ENCODE measurements at regions not wholly inside any gene's neighbourhood (a gene's known extent, or its start where the extent isn't known, plus 50 kb on each side); places are given as distances from the start of the nearest gene placed in this dataset.

DNA sequence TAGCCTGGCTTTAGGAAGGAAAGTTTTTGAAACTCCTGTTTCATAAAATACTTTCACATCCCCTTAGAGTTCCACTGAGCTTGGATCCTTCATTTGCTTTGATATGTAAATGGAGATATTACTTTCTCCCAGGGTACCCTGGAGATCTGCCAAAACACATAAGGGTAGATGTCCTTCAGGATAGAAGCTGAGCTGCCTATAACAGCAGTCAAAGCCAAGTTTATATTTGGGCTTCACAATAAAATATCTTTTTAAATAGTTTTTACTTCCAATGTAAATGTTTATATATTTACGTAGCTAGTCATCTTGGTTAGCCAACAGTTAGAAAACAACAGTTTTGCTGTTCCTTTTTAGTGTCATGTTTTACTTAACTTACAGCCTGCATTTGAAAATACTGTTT, 742.3 kb upstream of the POU3F4 start:
- no peak for FAIRE-seq
- Histone ChIP-seq H3K9ac (ENCODE audit: control insufficient read depth, insufficient read depth, low read length) (no peak overlapping the region), H3K27ac (ENCODE audit: control insufficient read depth, insufficient read depth) (no peak overlapping the region), H3K27me3 (replicated peaks in 1 of 2; ENCODE audit: control insufficient read depth in 2 of 2, insufficient read depth in 2 of 2, low read length in 1 of 2) (no peaks in the 10 kb centered on the region), H3K79me2 (ENCODE audit: control insufficient read depth, insufficient read depth, low read length) (no peaks in the 10 kb centered on the region), H4K20me1 (ENCODE audit: control insufficient read depth, insufficient read depth) (no peaks in the 10 kb centered on the region), H3K4me1 (ENCODE audit: control insufficient read depth, insufficient read depth, low read length) (no peaks in the 10 kb centered on the region), H3K9me3 (replicated peaks; ENCODE audit: control insufficient read depth, insufficient read depth, low read length) (no peaks in the 10 kb centered on the region), H2AFZ (ENCODE audit: control insufficient read depth, low read depth, low read length) (no peak overlapping the region), H3K4me2 (ENCODE audit: control insufficient read depth, insufficient read depth) (no peak overlapping the region), H3K36me3 (ENCODE audit: control insufficient read depth in 2 of 2, insufficient read depth in 2 of 2, low read length in 1 of 2) (no peaks in the 10 kb centered on the region), H3K4me3 (no peak overlapping the region)
- ChIA-PET RAD21 (ENCODE audit: unreplicated experiment) (no interaction called here), POLR2A (no interaction called here), CTCF (interaction anchor here (0.6 kb wide), 1 partner anchor 130 kb away, joined by 3 read pairs; no protein-coding TSS in a partner anchor), SMC1A (ENCODE audit: uncharacterized antibody, unreplicated experiment) (no interaction called here)
- DNase-seq (ENCODE audit: low read depth, low spot score) = no peak
- TF ChIP-seq RBBP5 (conservative IDR thresholded peaks at IDR 0.05) (no peak), TAF1 (IDR thresholded peaks at IDR 0.05; ENCODE audit: borderline replicate concordance, low read depth, low read length) (no peak), CHD4 (IDR thresholded peaks at IDR 0.05) (no peak), CBX5 (IDR thresholded peaks at IDR 0.05; ENCODE audit: low read depth) (no peak), YY1 (IDR thresholded peaks at IDR 0.05; ENCODE audit: low read depth, low read length) (no peak), KAT2A (conservative IDR thresholded peaks at IDR 0.05; ENCODE audit: control insufficient read depth, low read depth, low read length) (no peak), SUPT20H (IDR thresholded peaks at IDR 0.05; ENCODE audit: borderline replicate concordance, control insufficient read depth, low read depth, low read length) (no peak)
- TF ChIP-seq, protein P1, sequence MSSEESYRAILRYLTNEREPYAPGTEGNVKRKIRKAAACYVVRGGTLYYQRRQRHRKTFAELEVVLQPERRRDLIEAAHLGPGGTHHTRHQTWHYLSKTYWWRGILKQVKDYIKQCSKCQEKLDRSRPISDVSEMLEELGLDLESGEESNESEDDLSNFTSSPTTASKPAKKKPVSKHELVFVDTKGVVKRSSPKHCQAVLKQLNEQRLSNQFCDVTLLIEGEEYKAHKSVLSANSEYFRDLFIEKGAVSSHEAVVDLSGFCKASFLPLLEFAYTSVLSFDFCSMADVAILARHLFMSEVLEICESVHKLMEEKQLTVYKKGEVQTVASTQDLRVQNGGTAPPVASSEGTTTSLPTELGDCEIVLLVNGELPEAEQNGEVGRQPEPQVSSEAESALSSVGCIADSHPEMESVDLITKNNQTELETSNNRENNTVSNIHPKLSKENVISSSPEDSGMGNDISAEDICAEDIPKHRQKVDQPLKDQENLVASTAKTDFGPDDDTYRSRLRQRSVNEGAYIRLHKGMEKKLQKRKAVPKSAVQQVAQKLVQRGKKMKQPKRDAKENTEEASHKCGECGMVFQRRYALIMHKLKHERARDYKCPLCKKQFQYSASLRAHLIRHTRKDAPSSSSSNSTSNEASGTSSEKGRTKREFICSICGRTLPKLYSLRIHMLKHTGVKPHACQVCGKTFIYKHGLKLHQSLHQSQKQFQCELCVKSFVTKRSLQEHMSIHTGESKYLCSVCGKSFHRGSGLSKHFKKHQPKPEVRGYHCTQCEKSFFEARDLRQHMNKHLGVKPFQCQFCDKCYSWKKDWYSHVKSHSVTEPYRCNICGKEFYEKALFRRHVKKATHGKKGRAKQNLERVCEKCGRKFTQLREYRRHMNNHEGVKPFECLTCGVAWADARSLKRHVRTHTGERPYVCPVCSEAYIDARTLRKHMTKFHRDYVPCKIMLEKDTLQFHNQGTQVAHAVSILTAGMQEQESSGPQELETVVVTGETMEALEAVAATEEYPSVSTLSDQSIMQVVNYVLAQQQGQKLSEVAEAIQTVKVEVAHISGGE (CRISPR knock-in tag; IDR thresholded peaks at IDR 0.05) = no peak
- ATAC-seq = no peak
- no TSS peak for BruUV-seq (replicated peaks)
- WGBS (ENCODE audit: insufficient coverage, insufficient replicate concordance, low lambda C conversion rate, missing lambda C conversion rate) = 0% methylated on average over 1 of the region's 1 CpG
- intact Hi-C loops (cut with micrococcal nuclease; ENCODE audit: unreplicated experiment) (no loop called here), in situ Hi-C loops (cut with MboI) (no loop called here)
